ENCODE measurements at regions not wholly inside any gene's neighbourhood (a gene's known extent, or its start where the extent isn't known, plus 50 kb on each side); places are given as distances from the start of the nearest gene placed in this dataset.
"Not testable (repeated sequence)": the region's sequence is repeated elsewhere in the genome, so short reads cannot be mapped to it uniquely, and the experiment has no call there.

GRCh38 chr15:95043236-95043932 is 812.0 kb downstream of the MCTP2 start:
- not testable (repeated sequence) for TF ChIP-seq POLR2A, CTCF, POLR2AphosphoS5, EP300 (IDR thresholded peaks at IDR 0.05)
